ACC112 (cell line): ENCODE measurements at regions not wholly inside any gene's neighbourhood (a gene's known extent, or its start where the extent isn't known, plus 50 kb on each side); places are given as distances from the start of the nearest gene placed in this dataset.

Experiments used
- H2AFZ ChIP-seq: fragments of 200-600 bp; sonication (generic); one replicate; pipeline ENCODE4 v1.6.0; 2017; ENCODE audit warnings: antibody characterized with exemption, low read length; ENCODE audit not compliant: unreplicated experiment
- H3K27ac ChIP-seq: fragments of 200-600 bp; sonication (generic); 2 replicates; pipeline ENCODE4 v1.5.1; 2014; ENCODE audit warnings: low read depth, mild to moderate bottlenecking, antibody characterized with exemption, low read length, moderate library complexity
- H3K27me3 ChIP-seq: fragments of 200-600 bp; sonication (generic); 2 replicates; pipeline ENCODE4 v1.6.1; 2014; ENCODE audit warnings: mild to moderate bottlenecking, antibody characterized with exemption, low read length, moderate library complexity, mixed read lengths; ENCODE audit not compliant: insufficient read depth
- H3K36me3 ChIP-seq: fragments of 200-600 bp; sonication (generic); 2 replicates; pipeline ENCODE4 v1.6.1; 2016; ENCODE audit warnings: mild to moderate bottlenecking, antibody characterized with exemption, low read length, moderate library complexity, mixed read lengths; ENCODE audit not compliant: insufficient read depth
- H3K4me1 ChIP-seq: fragments of 200-600 bp; sonication (generic); one replicate; pipeline ENCODE4 v1.6.1; 2016; ENCODE audit warnings: low read length, mixed read lengths; ENCODE audit not compliant: insufficient read depth, unreplicated experiment, control insufficient read depth
- H3K4me3 ChIP-seq: fragments of 200-600 bp; sonication (generic); 2 replicates; pipeline ENCODE4 v1.5.1; 2014; ENCODE audit warnings: mild to moderate bottlenecking, low read depth, low read length
- H3K79me2 ChIP-seq: fragments of 200-600 bp; sonication (generic); one replicate; pipeline ENCODE4 v1.6.0; 2016; ENCODE audit warnings: low read length; ENCODE audit not compliant: control insufficient read depth, unreplicated experiment, insufficient read depth

DNA sequence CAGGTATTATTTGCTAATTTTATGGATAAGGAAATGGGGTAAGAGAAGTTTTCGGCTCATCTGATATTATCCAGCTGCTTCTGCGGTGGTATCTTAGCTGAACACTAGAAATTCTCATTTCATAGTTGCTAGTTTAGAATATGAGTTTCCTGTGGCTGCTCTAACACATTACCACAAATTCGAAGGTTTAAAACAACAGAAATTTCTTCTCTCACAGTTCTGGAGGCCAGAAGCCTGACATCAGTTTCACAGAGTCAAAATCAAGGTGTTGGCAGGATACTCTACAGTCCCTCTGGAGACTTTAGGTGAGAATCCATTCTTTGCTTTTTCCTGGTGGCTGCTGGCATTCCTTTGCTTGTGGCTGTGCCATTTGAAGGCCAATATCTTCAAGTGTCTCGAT is 205.9 kb downstream of the PTEN start:
- Histone ChIP-seq H3K27ac (no peak overlapping the region), H3K27me3 (no peaks in the 10 kb centered on the region), H3K4me1 (peaks cover 7% of the 10 kb centered on the region), H3K4me3 (no peak overlapping the region), H3K79me2 (no peaks in the 10 kb centered on the region), H2AFZ (no peak overlapping the region), H3K36me3 (no peaks in the 10 kb centered on the region)

DNA sequence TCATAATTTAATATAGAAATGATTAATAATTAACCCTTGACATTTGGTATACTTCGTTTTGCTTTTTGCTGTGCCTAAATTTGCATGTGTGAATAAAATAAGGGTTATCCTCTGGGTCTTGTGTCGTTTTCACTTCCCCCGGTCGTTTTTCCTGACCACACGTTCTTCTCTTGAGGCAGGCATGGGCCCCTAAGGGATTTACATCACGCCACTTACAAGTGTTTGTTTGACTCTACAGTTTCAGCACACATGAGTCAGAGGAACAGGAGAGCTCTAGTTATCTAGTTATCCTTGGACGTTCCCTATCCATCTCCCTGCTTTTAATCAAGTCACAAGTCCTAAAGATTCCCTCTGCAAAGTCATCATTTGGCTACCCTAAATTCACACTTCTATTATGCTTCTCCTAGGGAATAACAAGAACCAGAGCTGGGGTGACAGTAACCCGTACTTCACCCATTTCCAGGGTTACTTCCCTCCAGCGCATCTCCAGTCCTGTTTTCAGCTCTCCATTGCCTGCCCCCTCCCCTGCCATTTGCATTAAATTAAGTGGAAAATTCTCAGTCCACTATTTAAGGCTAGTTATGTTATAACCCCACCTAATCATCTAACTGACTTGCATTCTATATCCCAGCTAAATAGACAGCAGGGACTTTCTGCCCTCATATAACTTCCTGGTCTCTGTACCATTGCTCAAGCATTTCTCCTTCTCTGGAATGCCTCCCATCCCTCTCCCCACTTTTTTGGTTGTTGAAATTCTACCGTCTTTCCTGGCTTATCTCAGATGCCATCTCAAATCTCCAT is 206.9 kb downstream of the PTEN start:
- Histone ChIP-seq H2AFZ (no peak overlapping the region), H3K4me1 (no peaks in the 10 kb centered on the region), H3K4me3 (no peak overlapping the region), H3K36me3 (no peaks in the 10 kb centered on the region), H3K79me2 (no peaks in the 10 kb centered on the region), H3K27me3 (no peaks in the 10 kb centered on the region), H3K27ac (no peak overlapping the region)

DNA sequence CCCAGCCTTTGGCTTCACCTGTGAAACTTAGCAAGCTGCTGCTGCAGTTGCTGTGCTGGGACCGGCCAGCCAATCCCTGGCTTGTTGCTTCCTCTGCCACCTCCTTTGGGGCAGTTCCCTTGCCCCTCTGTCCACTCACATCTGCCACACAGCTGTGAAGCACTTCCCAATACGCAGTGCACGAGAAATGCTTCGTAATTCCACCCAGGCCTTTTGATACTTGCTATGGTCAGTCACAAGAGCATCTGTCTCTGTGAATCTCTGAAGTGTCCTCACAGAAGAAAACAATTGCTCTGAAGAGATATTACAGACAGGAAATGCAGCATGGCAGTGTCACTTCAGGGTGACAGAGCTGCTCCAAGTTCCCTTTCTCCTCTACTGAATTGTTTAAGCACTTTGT is 208.5 kb downstream of the PTEN start:
- Histone ChIP-seq H3K4me1 (no peaks in the 10 kb centered on the region), H3K27me3 (no peaks in the 10 kb centered on the region), H3K27ac (no peak overlapping the region), H3K36me3 (no peaks in the 10 kb centered on the region), H2AFZ (no peak overlapping the region), H3K79me2 (no peaks in the 10 kb centered on the region), H3K4me3 (no peak overlapping the region)

DNA sequence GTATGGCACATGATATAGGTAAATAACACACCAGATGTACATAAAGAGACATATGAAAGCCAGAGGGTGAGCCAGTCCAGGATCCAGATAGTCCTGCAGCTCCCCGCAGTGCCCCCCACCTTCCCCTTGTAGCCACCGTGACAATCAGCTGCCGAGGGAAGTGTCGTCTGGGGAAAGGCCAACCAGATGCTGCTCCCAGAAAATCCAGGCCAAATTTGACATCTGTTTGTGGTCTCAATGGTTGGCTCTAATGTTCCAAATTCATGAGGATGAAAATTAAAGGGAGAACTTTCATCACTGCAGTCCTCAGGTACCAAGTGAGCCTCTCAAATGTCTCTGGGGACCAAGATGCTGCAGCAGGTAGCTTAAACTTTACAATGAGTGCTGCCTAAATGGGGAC is 210.3 kb downstream of the PTEN start:
- no peaks in the 10 kb centered on the region for H3K4me1 ChIP-seq
- H3K36me3 ChIP-seq, result no peaks in the 10 kb centered on the region
- no peak overlapping the region for H2AFZ ChIP-seq
- H3K79me2 ChIP-seq, result no peaks in the 10 kb centered on the region
- no peak overlapping the region for H3K4me3 ChIP-seq
- no peaks in the 10 kb centered on the region for H3K27me3 ChIP-seq
- H3K27ac ChIP-seq, result no peak overlapping the region

DNA sequence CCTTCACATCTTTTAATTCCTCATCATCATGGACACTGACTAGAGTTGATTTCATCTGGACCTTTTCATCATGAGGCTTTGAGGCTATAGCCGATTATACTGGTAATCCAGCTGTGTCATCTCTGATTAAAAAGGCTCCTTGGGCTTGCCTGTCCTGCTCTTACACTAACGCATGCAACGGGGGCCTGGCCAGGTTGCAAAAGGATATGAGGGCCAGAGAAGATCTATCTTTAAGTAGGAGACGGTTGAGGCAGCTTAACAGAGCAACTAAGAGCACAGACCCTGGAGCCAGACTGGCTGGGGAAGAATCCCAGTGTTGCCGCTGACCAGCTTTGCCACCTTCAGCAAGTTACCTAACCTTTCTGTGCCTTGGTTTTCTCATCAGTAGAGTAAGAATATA is 211.5 kb downstream of the PTEN start:
- H3K4me1 ChIP-seq, result no peaks in the 10 kb centered on the region
- no peak overlapping the region for H3K27ac ChIP-seq
- H3K4me3 ChIP-seq, result no peak overlapping the region
- no peaks in the 10 kb centered on the region for H3K36me3 ChIP-seq
- H2AFZ ChIP-seq, result no peak overlapping the region
- no peaks in the 10 kb centered on the region for H3K27me3 ChIP-seq
- H3K79me2 ChIP-seq, result no peaks in the 10 kb centered on the region

DNA sequence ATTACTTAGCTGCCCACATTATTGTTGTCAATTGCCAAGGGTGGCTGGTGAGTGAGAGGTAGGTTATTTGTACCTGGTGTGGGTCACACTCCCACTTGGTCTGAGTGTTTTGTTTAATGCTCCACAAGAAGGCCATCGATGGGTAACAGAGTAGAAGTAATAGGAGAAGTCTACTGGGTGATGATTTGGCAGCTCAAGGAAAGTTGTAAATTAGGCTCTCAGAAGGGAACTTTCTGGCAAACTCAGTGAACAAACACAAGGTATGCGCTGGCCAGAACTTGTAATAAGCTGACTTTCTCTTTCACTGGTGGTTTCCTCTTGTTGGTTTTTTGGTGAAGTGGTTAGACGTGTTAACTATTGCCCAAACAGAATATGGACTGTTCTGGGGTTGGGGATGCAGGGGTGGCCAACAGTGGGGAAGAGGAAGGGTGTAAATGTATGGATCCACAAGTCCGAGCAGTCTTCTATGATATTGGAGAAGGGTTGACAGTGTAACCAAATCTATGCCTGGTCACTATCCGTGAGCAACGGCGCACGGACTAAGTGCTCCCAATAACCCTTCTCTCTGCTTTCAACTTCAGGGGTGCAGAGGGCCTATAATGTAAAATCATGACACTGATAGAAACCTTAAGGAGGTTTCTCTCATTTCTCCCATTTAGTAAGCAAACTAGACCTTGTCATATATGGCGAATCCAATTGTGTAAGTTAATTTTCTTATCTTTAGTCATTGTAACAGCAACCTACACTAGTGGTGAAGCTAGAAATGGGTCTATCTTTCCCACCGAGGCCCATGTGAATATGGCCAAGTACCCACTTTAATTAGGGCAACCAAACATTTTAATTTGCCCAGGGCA is 212.8 kb downstream of the PTEN start:
- Histone ChIP-seq H3K4me1 (no peaks in the 10 kb centered on the region), H3K27ac (no peak overlapping the region), H3K79me2 (no peaks in the 10 kb centered on the region), H3K27me3 (no peaks in the 10 kb centered on the region), H3K4me3 (no peak overlapping the region), H3K36me3 (no peaks in the 10 kb centered on the region), H2AFZ (no peak overlapping the region)

DNA sequence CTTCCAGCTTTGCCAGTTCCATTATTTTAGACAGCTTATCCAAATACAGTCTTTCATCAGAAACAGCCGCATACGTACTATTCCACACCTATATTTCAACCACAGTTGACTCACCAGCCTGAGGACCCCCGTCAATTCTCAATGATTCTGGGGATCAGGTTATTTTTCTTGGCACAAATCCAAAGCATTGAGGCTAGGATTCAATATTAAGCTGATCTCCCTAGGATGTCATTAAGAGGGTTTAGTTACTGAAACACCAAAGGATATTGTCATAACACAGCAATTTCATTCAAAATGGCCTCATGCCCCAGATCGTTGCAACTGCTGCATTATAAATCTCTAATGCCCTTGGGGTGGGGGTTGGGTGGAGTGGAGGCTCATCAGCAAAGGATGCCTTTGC is 214.6 kb downstream of the PTEN start:
- H3K79me2 ChIP-seq, result no peaks in the 10 kb centered on the region
- H3K4me3 ChIP-seq, result no peak overlapping the region
- no peaks in the 10 kb centered on the region for H3K4me1 ChIP-seq
- no peak overlapping the region for H3K27ac ChIP-seq
- no peaks in the 10 kb centered on the region for H3K27me3 ChIP-seq
- H2AFZ ChIP-seq, result no peak overlapping the region
- no peaks in the 10 kb centered on the region for H3K36me3 ChIP-seq

DNA sequence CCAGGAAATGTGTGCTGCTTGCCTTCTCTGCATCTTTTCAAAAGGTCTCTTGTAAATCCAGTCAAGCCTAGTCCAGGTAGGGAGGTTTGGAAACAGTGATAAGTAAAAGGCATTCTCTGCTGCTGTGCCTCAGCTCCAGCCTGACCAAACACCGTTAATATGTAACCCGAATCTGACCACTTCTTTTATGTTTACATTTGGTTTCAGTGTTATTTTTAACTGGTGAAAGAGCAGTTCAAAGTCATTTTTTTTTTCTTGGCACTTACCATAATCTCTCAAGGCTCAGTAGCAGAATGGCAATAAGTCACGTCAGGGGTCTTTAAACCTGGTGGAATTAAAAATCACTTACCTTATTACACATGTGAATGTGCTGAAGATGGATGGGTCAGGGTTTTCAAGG is 216.8 kb downstream of the PTEN start:
- no peaks in the 10 kb centered on the region for H3K79me2 ChIP-seq
- no peaks in the 10 kb centered on the region for H3K27me3 ChIP-seq
- H3K4me1 ChIP-seq, result no peaks in the 10 kb centered on the region
- H3K27ac ChIP-seq, result no peak overlapping the region
- H3K36me3 ChIP-seq, result no peaks in the 10 kb centered on the region
- no peak overlapping the region for H2AFZ ChIP-seq
- no peak overlapping the region for H3K4me3 ChIP-seq

DNA sequence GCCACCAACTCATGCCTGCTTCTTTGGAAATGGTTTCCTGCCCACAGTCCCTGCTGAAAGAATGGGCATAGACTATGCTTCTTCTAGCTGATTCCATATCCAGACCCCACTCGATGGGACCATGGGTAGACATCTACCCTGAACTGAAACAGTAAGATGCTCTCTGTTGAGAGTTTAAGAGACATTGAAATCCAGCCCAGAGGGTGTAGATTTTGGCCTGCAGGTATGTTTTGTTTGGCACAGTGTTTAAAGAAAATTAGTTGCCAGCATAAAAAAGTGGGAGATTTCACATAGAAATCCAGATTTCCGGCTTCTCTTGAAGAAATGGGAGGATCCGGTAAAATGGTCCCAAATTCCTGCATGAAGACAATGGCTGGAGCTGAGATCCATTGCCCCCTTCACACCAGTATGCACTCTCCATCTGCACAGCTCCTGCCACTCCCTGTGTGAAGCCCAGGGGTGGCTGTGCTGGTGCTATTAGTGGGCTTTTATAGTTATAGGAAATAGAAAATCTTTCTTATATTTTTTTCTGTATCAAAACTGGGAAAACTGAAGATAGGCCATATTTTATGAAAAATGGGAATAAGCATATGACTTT is 218.1 kb downstream of the PTEN start:
- Histone ChIP-seq H3K4me3 (no peak overlapping the region), H3K36me3 (no peaks in the 10 kb centered on the region), H3K4me1 (no peaks in the 10 kb centered on the region), H3K27me3 (no peaks in the 10 kb centered on the region), H3K27ac (no peak overlapping the region), H3K79me2 (no peaks in the 10 kb centered on the region), H2AFZ (no peak overlapping the region)

DNA sequence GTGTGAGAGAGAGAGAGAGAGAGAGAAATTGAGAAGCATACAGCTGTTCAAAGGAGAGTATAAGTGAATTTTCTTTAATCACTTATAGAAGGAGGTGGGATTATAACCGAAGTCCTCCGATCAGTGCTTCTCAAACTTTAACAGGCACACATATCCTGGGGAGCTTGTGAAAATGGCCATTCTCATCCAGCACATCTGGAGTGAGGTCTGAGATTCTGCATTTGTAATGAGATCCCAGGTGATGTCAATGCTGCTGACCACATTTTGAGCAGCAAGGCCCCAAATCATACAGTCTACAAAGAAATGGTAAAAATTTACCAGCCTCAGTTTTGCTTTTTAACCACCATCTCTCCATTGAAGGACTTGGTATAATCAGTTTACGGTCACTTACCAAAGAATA is 219.0 kb downstream of the PTEN start:
- no peaks in the 10 kb centered on the region for H3K27me3 ChIP-seq
- H3K79me2 ChIP-seq, result no peaks in the 10 kb centered on the region
- no peak overlapping the region for H3K4me3 ChIP-seq
- no peaks in the 10 kb centered on the region for H3K36me3 ChIP-seq
- H3K4me1 ChIP-seq, result no peaks in the 10 kb centered on the region
- no peak overlapping the region for H3K27ac ChIP-seq
- H2AFZ ChIP-seq, result no peak overlapping the region
